ENCODE measurements at regions not wholly inside any gene's neighbourhood (a gene's known extent, or its start where the extent isn't known, plus 50 kb on each side); places are given as distances from the start of the nearest gene placed in this dataset.

GRCh38 chr10:36373424-36374096 lies 731.5 kb upstream of the FZD8 start:
- no peak for DNase-seq (ENCODE audit: low spot score)

- no peak for DNase-seq (ENCODE audit: low spot score)
These were observed 725.3 kb upstream of the FZD8 start for GRCh38 chr10:36367362-36367761.

- DNase-seq (ENCODE audit: low spot score), result no peak
These were observed 724.7 kb upstream of the FZD8 start for GRCh38 chr10:36366843-36367242.

DNA sequence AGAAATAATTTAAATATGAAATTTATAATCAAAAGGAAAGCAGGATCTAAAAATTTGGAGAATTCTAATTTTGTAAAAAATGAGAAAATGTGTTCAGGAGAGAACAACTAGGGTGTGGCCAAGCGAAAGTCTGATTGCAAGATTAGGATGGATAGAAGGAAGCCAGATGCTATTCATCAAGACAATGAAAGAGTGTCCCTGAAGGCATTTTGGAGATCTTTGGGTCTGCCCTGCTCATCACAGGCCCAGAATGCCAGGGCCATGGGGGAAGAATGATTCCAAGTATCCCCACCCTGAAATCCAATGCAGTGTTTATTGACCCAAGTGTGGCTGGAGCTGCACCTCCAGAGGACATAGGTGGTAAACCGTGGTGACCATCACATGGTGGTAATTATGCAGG lies 724.0 kb upstream of the FZD8 start:
- DNase-seq (ENCODE audit: low spot score), result no peak

- no peak for DNase-seq (ENCODE audit: low spot score)
These were observed 720.2 kb upstream of the FZD8 start for GRCh38 chr10:36362257-36362656.

DNA sequence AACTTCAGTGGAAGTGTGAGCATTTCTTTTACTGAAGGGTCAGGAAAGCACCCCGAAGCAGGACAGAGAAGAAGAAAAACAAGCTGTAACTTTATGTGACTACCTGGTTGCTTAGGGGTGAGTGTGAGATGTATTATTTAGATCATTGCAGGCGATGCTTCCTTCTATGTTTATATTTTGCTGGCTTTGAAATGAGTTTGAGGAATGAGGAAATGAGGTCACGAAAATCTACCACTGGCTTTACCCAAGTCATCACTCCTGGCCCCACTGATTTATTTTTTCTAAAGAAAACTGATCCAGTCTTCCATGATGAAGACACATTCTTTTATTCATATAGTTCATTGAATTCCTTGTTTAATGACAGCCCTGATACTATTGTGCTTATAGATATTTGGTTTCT lies 716.6 kb upstream of the FZD8 start:
- DNase-seq (ENCODE audit: low spot score), result no peak

DNA sequence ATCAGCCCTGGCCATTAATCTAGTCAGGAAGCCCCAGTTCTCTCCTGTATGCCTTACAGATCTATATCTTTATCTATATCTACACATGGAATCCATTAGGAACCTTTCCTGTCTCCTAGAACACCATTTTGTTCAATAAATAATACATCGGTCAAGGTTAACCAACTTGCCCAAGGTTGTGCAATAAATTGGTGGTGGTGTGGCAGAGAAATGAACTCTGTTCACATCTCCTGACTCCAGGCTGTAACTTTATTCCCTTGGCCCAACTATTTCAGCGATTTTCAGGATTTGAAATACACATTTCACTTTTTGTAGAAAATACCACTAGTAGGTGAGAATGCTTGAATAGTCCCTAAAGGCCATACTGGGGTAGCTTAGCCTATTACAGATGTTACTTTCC lies 712.5 kb upstream of the FZD8 start:
- no peak for DNase-seq (ENCODE audit: low spot score)

DNA sequence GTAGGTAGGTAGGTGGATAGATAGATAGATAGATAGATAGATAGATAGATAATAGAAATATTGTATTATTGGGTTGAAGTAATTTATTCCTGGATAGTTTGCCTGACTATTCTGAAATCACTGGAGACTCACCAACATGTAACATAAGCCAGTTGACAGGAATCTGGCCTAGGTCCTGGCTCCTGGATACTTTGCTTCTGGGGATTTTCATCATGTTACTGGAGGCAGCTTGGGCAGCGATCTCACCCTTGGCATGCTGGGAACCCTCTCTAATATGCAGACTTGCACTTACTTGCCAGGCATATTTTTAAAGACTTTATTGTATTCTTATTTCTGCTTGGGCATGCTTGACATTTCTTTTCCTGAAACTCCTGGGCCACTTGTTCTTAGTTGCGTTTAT lies 709.1 kb upstream of the FZD8 start:
- DNase-seq (ENCODE audit: low spot score), result no peak

DNA sequence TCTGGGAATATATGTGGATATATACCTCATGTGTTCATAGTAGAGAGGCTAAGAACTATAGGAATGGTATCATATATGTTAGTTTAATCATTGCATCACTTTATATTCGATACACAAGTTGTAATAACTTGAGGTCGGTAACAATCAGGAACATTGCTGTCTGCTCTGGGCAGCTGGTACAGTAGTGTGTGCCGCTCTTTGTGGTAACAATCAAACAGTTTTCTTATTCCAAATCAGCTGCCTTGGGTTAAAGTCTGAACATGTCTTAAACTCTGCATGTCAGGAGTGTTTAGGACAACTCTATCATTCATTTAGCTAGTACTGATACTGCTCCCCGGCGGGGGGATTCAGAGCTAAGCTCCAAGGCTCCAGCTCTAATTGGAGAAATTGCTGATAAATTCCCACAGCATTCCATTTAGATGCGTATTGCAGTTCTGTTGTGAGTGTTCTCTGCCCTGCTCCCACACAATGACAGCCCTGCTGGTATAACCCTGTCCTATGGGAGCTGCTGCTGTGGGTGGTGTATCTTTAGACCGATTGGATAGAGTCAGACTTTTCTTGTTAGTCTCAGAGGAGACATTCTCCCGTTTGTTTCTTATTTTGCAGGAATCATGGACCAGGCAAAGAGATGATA lies 707.5 kb upstream of the FZD8 start:
- no peak for DNase-seq (ENCODE audit: low spot score)

DNA sequence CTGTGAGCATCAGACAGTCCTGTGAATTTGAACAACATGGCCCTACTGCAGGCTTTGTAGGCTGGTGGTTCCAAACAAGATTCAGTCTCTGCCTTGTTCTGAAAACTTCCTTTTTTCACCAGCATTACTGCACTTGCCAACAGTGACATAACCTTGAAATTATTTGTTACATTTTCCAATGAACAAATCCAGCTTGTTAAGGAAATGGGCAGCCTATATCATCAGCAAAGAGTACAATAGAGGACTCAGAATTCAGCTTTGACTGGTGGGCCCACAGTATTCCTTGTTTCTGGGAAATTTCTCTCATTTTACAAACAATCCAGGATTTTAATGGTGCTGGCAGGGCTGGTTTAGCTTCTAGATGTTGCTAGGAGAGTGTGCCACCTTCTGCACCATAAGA lies 703.7 kb upstream of the FZD8 start:
- no peak for DNase-seq (ENCODE audit: low spot score)

GRCh38 chr10:36345175-36345533 lies 703.1 kb upstream of the FZD8 start:
- no peak for DNase-seq (ENCODE audit: low spot score)

DNA sequence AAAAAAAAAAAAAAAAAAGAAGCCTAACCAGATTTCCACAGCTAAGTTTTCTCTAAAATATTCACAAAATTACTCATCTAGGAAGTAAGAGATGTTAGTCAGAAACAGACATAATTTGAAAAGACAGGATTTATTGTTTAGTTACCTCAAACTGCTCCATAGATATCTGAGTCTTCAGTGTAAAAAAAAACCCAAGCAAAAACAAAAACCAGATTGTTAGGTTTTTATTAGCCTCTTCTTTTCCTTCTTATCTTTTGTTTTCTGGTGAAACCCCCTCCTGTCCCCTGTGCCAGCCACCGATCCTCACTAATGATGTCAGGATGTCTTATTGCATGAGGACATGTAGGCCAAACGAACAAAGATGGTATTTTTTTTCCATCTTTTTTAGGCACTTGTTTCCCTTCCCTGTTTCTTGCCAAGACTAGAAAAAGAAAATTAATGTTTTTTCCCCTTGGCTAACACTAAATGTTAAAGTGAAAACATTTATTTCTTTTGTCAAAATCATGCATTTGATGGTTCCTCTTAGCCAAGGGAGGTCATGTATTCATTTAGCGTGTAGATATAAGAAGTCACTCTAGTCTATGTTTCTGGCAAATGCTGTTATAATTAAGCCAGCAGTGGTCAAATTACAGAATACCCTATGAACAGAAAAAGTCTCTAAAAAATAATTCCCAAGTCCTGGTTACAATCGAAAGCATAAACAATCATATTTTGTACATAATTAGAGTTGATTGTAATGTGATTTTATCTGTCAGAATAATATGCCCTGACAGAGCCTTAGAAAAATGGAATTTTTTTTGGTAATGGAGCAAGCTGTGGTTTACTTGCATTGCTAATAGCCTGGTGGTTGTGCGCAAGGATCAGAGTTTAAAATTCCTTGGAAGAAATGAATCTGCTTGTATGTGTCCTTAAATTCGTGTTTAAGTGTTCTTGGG lies 702.4 kb upstream of the FZD8 start:
- DNase-seq (ENCODE audit: low spot score), result no peak

- DNase-seq (ENCODE audit: low spot score), result no peak
These were observed 700.7 kb upstream of the FZD8 start for GRCh38 chr10:36342781-36343180.

DNA sequence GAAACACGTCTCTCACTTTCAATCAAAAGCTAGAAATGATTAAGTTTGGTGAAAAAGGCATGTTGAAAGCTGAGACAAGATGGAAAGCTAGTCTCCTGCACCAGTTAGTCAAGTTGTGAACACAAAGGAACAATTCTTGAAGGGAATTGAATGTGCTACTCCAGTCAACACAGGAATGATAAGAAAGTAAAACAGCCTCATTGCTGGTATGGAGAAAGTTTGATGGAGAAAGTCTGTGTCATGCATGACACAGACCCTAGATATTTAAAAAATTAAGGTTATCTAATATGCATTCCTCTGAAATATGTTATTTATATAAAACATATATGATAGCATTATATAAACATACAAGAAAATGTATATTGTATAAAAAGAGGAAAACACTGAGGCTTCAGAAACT lies 699.4 kb upstream of the FZD8 start:
- no peak for DNase-seq (ENCODE audit: low spot score)

DNA sequence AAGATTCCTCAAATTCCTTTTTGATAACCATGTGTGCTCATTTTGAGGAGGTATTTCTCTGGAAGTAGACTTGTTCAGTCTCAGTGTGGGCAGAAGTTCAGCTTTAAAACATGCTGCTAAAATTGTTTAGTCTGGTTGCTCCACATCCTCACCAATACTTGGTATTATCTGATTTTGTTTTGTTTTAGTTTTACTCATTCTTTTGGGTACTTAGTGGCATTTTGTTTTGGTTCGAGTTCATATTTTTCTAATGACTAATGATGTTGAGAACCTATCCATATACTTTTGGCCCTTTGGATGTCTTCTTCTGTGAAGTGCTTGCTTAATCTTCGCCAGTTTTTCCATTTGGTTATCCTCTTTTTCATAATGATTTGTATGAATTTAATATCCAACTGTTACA lies 694.2 kb upstream of the FZD8 start:
- DNase-seq (ENCODE audit: low spot score), result no peak

- no peak for DNase-seq (ENCODE audit: low spot score)
These were observed 691.4 kb upstream of the FZD8 start for GRCh38 chr10:36333446-36333845.

DNA sequence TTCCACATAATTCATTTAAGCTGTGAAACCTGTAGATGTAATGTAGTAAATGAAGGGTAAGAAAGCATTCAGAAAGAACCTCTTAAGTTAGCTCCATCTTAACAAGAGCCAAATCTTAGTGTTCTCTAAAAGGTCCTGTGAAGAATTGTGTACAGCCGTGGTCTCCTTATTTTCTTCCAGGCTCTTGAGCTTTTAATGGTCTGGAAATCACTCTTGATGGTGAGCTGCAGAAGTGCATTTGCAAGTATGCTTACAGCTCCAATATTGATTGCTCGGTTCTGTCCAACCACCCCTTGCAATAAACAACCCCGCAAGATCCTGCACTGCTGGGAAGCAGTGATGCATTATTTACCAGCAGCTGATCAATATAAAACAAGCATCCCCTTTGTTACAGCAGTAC lies 690.8 kb upstream of the FZD8 start:
- no peak for DNase-seq (ENCODE audit: low spot score)

- no peak for DNase-seq (ENCODE audit: low spot score)
These were observed 689.0 kb upstream of the FZD8 start for GRCh38 chr10:36331121-36331520.

DNA sequence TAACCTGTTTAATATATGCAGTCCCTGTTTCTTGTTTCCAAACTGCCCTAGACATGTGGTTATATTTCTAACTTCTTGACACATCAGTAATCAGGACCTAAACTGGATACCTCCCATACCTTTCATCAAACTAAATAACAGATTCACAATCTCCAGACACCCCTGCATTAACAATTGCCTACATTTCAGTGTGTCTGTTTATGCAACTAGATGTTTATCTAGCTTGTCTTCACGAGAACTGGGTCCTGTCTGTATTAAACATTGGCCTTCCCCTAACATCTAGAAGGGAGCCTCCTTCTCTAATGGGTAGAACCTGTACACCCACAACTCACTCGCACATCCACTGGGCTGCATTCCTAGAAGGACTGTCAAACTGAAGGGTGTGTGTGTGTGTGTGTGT lies 683.7 kb upstream of the FZD8 start:
- no peak for DNase-seq (ENCODE audit: low spot score)

GRCh38 chr10:36324831-36325230 lies 682.7 kb upstream of the FZD8 start:
- no peak for DNase-seq (ENCODE audit: low spot score)

DNA sequence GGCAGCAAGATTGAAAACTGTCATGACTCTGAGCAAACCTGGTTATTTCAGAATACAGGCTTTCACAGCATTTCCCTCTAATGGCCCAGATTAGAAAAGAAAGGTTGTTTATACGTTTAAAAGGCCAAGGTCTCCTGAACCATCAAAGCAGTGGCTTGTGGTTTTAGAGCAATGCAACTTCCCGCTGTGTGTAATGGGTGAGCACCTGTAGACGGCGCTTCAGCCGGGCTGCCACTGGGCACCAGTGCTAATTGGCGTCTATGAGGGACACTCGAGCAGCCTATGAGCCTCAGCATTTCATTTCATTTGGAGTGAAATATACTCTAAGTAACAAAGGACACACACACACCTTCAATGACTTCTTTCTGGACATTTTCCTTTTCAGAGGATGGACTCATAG lies 671.0 kb upstream of the FZD8 start:
- no peak for DNase-seq (ENCODE audit: low spot score)

DNA sequence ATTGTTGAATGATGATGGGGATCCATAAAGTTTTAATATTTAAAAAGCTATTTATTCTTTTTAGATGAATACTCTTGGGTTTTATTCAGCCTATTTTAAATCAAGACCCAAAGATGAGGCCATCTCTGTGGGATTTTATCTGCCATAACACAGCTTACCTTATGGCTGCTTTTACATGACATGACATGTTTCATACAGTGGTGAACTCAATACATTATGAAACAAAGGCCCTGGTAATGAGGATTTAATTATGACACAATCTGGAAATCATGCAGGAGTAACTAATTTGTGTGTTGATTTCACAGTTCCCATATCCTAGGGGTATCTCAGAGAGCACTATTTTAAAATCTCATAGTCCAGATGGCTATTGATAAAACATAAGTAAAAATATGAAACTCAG lies 661.8 kb upstream of the FZD8 start:
- DNase-seq (ENCODE audit: low spot score), result no peak

DNA sequence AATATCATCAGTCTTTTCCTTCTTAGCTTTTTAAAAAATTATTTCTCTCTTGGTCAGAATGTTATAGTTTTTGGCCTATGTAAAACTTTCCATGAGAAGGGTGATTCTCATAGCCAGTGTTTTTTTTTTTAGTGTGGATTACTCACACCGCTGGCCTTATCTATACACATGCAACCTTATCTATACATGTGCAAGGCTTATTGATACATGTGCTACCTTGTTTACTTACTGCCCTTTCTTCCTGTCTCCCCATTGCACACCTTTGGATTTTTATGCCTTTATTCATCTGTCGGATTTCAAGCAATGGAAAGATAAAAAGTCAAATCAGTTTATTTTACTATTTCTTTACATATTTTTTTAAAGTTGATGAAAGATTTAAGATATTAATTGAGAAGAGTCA lies 660.0 kb upstream of the FZD8 start:
- no peak for DNase-seq (ENCODE audit: low spot score)

Data from ecto neural progenitor cell (in vitro differentiated cells).